ENCODE measurements at regions not wholly inside any gene's neighbourhood (a gene's known extent, or its start where the extent isn't known, plus 50 kb on each side); places are given as distances from the start of the nearest gene placed in this dataset.

GRCh38 chr1:113325022-113325421, 65.3 kb upstream of the MAGI3 start (continued):
- no peak for TF ChIP-seq E2F1 (CRISPR knock-in tag; IDR thresholded peaks at IDR 0.05)

GRCh38 chr1:113326976-113327375, 63.3 kb upstream of the MAGI3 start:
- ChIA-PET POLR2A (no interaction called here), CTCF (interaction anchor here (1.0 kb wide), 1 partner anchor 108 kb away, joined by 3 read pairs; no protein-coding TSS in a partner anchor)
- TF ChIP-seq RELA (CRISPR knock-in tag; IDR thresholded peaks at IDR 0.05; ENCODE audit: borderline replicate concordance) (no peak), HMGXB4 (CRISPR knock-in tag; IDR thresholded peaks at IDR 0.05) (no peak), FOXK1 (CRISPR knock-in tag; IDR thresholded peaks at IDR 0.05) (no peak), TEAD1 (CRISPR knock-in tag; IDR thresholded peaks at IDR 0.05) (no peak), ATF3 (CRISPR knock-in tag; conservative IDR thresholded peaks at IDR 0.05) (no peak), ZNF416 (CRISPR knock-in tag; IDR thresholded peaks at IDR 0.05) (no peak)
- Mint-ChIP-seq H3K27me3 (ENCODE audit: low read depth) (no peaks in the 10 kb centered on the region), H3K4me1 (no peaks in the 10 kb centered on the region), H3K27ac (no peak overlapping the region), H3K4me3 (no peak overlapping the region), H3K36me3 (no peaks in the 10 kb centered on the region), H3K9me3 (no peaks in the 10 kb centered on the region)
- DNase-seq (ENCODE audit: low spot score), result no peak
- ATAC-seq, result no peak

GRCh38 chr1:113333056-113333455, 57.3 kb upstream of the MAGI3 start:
- POLR2A ChIA-PET, result no interaction called here
- Mint-ChIP-seq H3K9me3 (no peaks in the 10 kb centered on the region), H3K4me1 (no peaks in the 10 kb centered on the region), H3K27ac (no peak overlapping the region), H3K27me3 (ENCODE audit: low read depth) (no peaks in the 10 kb centered on the region), H3K4me3 (no peak overlapping the region), H3K36me3 (no peaks in the 10 kb centered on the region)
- CTCF ChIA-PET, result interaction anchor here (0.5 to 0.6 kb wide), 2 partner anchors 114 to 391 kb away, joined by 3 to 6 read pairs; no protein-coding TSS in a partner anchor
- TF ChIP-seq FOXK1 (CRISPR knock-in tag; IDR thresholded peaks at IDR 0.05), result no peak
- no peak for TF ChIP-seq CDX4 (CRISPR knock-in tag; IDR thresholded peaks at IDR 0.05; ENCODE audit: borderline replicate concordance)
- TF ChIP-seq ZNF138 (CRISPR knock-in tag; conservative IDR thresholded peaks at IDR 0.05), result no peak
- TF ChIP-seq PRDM15 (CRISPR knock-in tag; IDR thresholded peaks at IDR 0.05), result no peak
- no peak for ATAC-seq
- DNase-seq (ENCODE audit: low spot score), result no peak

- no peak for ATAC-seq
- POLR2A ChIA-PET, result no interaction called here
- no peak for TF ChIP-seq TEAD4 (CRISPR knock-in tag; IDR thresholded peaks at IDR 0.05)
- no peak for TF ChIP-seq ETV6 (CRISPR knock-in tag; IDR thresholded peaks at IDR 0.05)
- TF ChIP-seq ZNF671 (CRISPR knock-in tag; IDR thresholded peaks at IDR 0.05), result no peak
- TF ChIP-seq FOXJ3 (CRISPR knock-in tag; IDR thresholded peaks at IDR 0.05; ENCODE audit: borderline replicate concordance), result no peak
- TF ChIP-seq ZNF281 (CRISPR knock-in tag; IDR thresholded peaks at IDR 0.05), result no peak
- no peak for TF ChIP-seq ZNF317 (CRISPR knock-in tag; IDR thresholded peaks at IDR 0.05; ENCODE audit: borderline replicate concordance, low read depth)
- no peak for TF ChIP-seq CREM (CRISPR knock-in tag; IDR thresholded peaks at IDR 0.05)
- no peak for TF ChIP-seq ZBTB21 (CRISPR knock-in tag; IDR thresholded peaks at IDR 0.05; ENCODE audit: borderline replicate concordance)
- TF ChIP-seq NFYB (CRISPR knock-in tag; conservative IDR thresholded peaks at IDR 0.05; ENCODE audit: low read depth), result no peak
Observed at GRCh38 chr1:113340038-113340437, 50.3 kb upstream of the MAGI3 start.

More at GRCh38 chr1:113340038-113340437, 50.3 kb upstream of the MAGI3 start:
- DNase-seq (ENCODE audit: low spot score), result no peak
- H3K4me3 Mint-ChIP-seq, result no peak overlapping the region
- H3K27me3 Mint-ChIP-seq (ENCODE audit: low read depth), result peaks cover 11% of the 10 kb centered on the region
- H3K36me3 Mint-ChIP-seq, result no peaks in the 10 kb centered on the region
- no peak overlapping the region for H3K27ac Mint-ChIP-seq
- CTCF ChIA-PET, result no interaction called here
- no peaks in the 10 kb centered on the region for H3K9me3 Mint-ChIP-seq
- no peaks in the 10 kb centered on the region for H3K4me1 Mint-ChIP-seq

Measured in WTC11 (cell line).